Common myeloid progenitor, CD34-positive (primary cell): ENCODE measurements at regions not wholly inside any gene's neighbourhood (a gene's known extent, or its start where the extent isn't known, plus 50 kb on each side); places are given as distances from the start of the nearest gene placed in this dataset.

ENCODE experiments used
- CTCF ChIA-PET: fragments of 350-600 bp; sonication (Branson Sonifier 250); formaldehyde crosslinking; loops from one replicate; lab custom pipeline; 2021; ENCODE audit warnings: antibody characterized with exemption; lab: Charles Lee
- POLR2A ChIA-PET: fragments of 350-600 bp; sonication (Branson Sonifier 250); formaldehyde crosslinking; loops from one replicate; lab custom pipeline; 2021; ENCODE audit warnings: antibody characterized with exemption; lab: Charles Lee
- DNase-seq, 3 donors: peaks; one replicate each; pipeline versions ENCODE4 v3.0.0 to v3.0.0-alpha.2; 2013
- H3K27ac ChIP-seq, 2 experiments: 1 replicate in 1 of 2; 2 replicates in 1 of 2; pipeline ENCODE4 v1.7.0; 2013; ENCODE audit warnings: inconsistent platforms in 2 of 2, low read length in 2 of 2, mild to moderate bottlenecking in 2 of 2, low read depth in 1 of 2, moderate library complexity in 1 of 2; ENCODE audit not compliant: severe bottlenecking in 2 of 2, insufficient read depth in 1 of 2, poor library complexity in 1 of 2
- H3K27me3 ChIP-seq, 5 experiments: replicated peaks in 2 of 5; 1 replicate in 3 of 5; 2 replicates in 2 of 5; pipeline versions ENCODE4 v1.6.1 to v1.7.0; 2013; ENCODE audit warnings: low read length in 4 of 5, mild to moderate bottlenecking in 2 of 5, moderate library complexity in 2 of 5, inconsistent platforms in 1 of 5; ENCODE audit not compliant: insufficient read depth in 5 of 5, control insufficient read depth in 4 of 5
- H3K36me3 ChIP-seq, 4 experiments: 1 replicate in 2 of 4; 2 replicates in 2 of 4; pipeline versions ENCODE4 v1.6.1 to v1.7.0; 2013; ENCODE audit warnings: low read length in 3 of 4, control low read depth in 1 of 4, mild to moderate bottlenecking in 1 of 4; ENCODE audit not compliant: control insufficient read depth in 4 of 4, insufficient read depth in 4 of 4
- H3K4me1 ChIP-seq, 4 experiments: 1 replicate in 3 of 4; 2 replicates in 1 of 4; pipeline versions ENCODE4 v1.6.1 to v1.7.1; 2013; ENCODE audit warnings: low read length in 3 of 4, mild to moderate bottlenecking in 3 of 4, control low read depth in 1 of 4, inconsistent platforms in 1 of 4, moderate library complexity in 1 of 4; ENCODE audit not compliant: control insufficient read depth in 4 of 4, insufficient read depth in 4 of 4; ENCODE audit errors: control extremely low read depth in 1 of 4
- H3K4me3 ChIP-seq, 7 experiments: 1 replicate in 4 of 7; 2 replicates in 3 of 7; pipeline versions ENCODE4 v1.5.1 to v1.7.0; 2013; ENCODE audit warnings: mild to moderate bottlenecking in 7 of 7, low read length in 6 of 7, moderate library complexity in 6 of 7, inconsistent platforms in 2 of 7, low read depth in 2 of 7, control low read depth in 1 of 7; ENCODE audit not compliant: insufficient read depth in 4 of 7, control insufficient read depth in 1 of 7; ENCODE audit errors: extremely low read depth in 1 of 7
- H3K9me3 ChIP-seq, 5 experiments: 1 replicate in 4 of 5; 2 replicates in 1 of 5; pipeline versions ENCODE4 v1.6.1 to v1.7.1; 2013; ENCODE audit warnings: low read length in 4 of 5, mild to moderate bottlenecking in 2 of 5, inconsistent platforms in 1 of 5, low read depth in 1 of 5, moderate library complexity in 1 of 5; ENCODE audit not compliant: control insufficient read depth in 4 of 5, insufficient read depth in 2 of 5; ENCODE audit errors: control extremely low read depth in 1 of 5
- WGBS: methylation state at CpG from one replicate; pipeline ENCODE4 v1.1.5; 2013; ENCODE audit not compliant: insufficient coverage; 5-methylcytosine and 5-hydroxymethylcytosine counted together

GRCh38 chr9:86521977-86522376, 167.8 kb upstream of the TUT7 start:
- H3K27ac ChIP-seq, result no peak overlapping the region
- H3K9me3 ChIP-seq, result no peaks in the 10 kb centered on the region
- POLR2A ChIA-PET, result no interaction called here
- H3K27me3 ChIP-seq, result peaks cover 0 to 11% (median 0%) of the 10 kb centered on the region in 5 experiments
- DNase-seq, result no peak
- no peaks in the 10 kb centered on the region for H3K4me1 ChIP-seq
- 66% methylated on average over 4 of the region's 5 CpGs for WGBS
- no peaks in the 10 kb centered on the region for H3K36me3 ChIP-seq
- CTCF ChIA-PET, result no interaction called here
- no peak overlapping the region for H3K4me3 ChIP-seq

DNA sequence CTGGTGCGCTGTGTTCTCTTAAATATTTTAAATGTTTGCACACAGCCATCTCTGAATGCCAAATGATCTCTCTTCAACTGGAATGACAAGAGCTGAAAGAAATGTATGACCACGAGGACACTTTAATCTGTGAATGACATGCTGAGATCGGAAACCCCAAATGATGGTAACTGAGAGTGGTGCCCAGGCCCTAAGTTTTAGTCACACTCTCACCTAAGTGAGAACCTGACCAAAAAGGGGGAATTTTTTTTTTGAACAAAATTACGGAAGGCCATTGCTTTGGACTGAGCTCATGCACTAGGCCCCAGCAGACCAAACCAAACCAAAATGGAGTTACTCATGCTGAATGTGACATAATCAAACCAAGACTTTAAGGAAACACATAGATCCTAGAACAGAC, 167.1 kb upstream of the TUT7 start:
- Histone ChIP-seq H3K27ac (no peak overlapping the region), H3K4me3 (no peak overlapping the region), H3K36me3 (no peaks in the 10 kb centered on the region), H3K27me3 (peaks cover 0 to 8% (median 0%) of the 10 kb centered on the region in 5 experiments), H3K4me1 (no peaks in the 10 kb centered on the region), H3K9me3 (no peaks in the 10 kb centered on the region)
- CTCF ChIA-PET, result no interaction called here
- 83% methylated on average over 1 of the region's 4 CpGs for whole genome bisulfite sequencing
- no peak for DNase-seq
- POLR2A ChIA-PET, result no interaction called here

- H3K36me3 ChIP-seq, result no peaks in the 10 kb centered on the region
- no peak overlapping the region for H3K4me3 ChIP-seq
- ChIA-PET POLR2A (no interaction called here), CTCF (no interaction called here)
- H3K27ac ChIP-seq, result no peak overlapping the region
- no peak for DNase-seq
- H3K27me3 ChIP-seq, result peaks cover 0 to 12% (median 2%) of the 10 kb centered on the region in 5 experiments
- no peaks in the 10 kb centered on the region for H3K4me1 ChIP-seq
- no peaks in the 10 kb centered on the region for H3K9me3 ChIP-seq
Observed at GRCh38 chr9:86519066-86519615, 164.9 kb upstream of the TUT7 start.

GRCh38 chr9:86517475-86517874, 163.3 kb upstream of the TUT7 start:
- H3K4me1 ChIP-seq, result no peaks in the 10 kb centered on the region
- no CpG with 5 or more reads among the region's 1 CpG for WGBS
- H3K36me3 ChIP-seq, result no peaks in the 10 kb centered on the region
- no peak overlapping the region for H3K27ac ChIP-seq
- H3K4me3 ChIP-seq, result no peak overlapping the region
- peaks cover 0 to 12% (median 3%) of the 10 kb centered on the region in 5 experiments for H3K27me3 ChIP-seq
- no peak for DNase-seq
- no peaks in the 10 kb centered on the region for H3K9me3 ChIP-seq
- CTCF ChIA-PET, result no interaction called here
- POLR2A ChIA-PET, result no interaction called here

DNA sequence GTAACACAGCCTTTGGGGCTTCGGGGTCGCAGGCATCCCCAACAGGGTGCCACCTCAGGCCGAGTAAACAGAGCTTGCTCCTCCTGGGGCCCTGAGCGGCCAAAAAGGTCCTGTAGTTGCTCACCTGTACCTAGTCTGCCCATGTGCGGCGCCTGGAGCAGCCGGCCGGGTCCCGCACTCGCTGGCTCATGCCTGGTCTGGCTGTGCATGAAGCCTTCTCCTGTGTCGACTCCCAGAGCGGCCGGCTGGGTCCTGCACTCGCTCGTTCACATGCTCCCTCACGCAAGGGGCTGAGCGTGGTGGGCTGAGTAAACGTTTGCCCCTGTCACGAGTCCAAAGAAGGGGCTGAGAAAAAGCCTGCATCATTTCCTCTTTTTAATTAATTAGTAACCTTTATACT, 162.4 kb upstream of the TUT7 start:
- no peak overlapping the region for H3K4me3 ChIP-seq
- CTCF ChIA-PET, result no interaction called here
- no peaks in the 10 kb centered on the region for H3K4me1 ChIP-seq
- no peak for DNase-seq
- H3K9me3 ChIP-seq, result no peaks in the 10 kb centered on the region
- peaks cover 0 to 12% (median 6%) of the 10 kb centered on the region in 5 experiments for H3K27me3 ChIP-seq
- POLR2A ChIA-PET, result no interaction called here
- H3K36me3 ChIP-seq, result no peaks in the 10 kb centered on the region
- WGBS, result 90% methylated on average over 18 of the region's 19 CpGs
- H3K27ac ChIP-seq, result no peak overlapping the region

DNA sequence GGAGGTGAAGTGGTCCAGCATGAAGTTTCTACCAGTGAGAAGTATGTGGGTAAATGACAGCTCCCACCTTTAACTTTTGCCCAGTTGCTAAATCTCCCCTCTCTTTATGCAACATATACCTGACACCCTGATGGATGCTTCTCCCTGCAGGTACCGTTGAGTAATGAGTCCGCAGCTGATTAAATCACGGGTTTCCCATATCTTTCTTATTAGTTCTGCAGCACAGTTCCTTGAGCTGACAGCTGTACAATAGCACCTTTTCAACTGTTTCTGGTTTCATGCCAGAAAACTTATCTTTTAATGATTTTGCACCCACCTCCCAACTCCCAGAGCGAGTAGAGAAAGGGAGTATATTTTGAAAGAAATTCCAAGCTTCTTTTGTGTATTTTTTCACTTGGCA, 161.0 kb upstream of the TUT7 start:
- WGBS, result 93% methylated on average over 3 of the region's 4 CpGs
- DNase-seq, result no peak
- no peaks in the 10 kb centered on the region for H3K36me3 ChIP-seq
- H3K4me3 ChIP-seq, result no peak overlapping the region
- no peaks in the 10 kb centered on the region for H3K9me3 ChIP-seq
- CTCF ChIA-PET, result no interaction called here
- no peaks in the 10 kb centered on the region for H3K4me1 ChIP-seq
- POLR2A ChIA-PET, result no interaction called here
- H3K27ac ChIP-seq, result no peak overlapping the region
- H3K27me3 ChIP-seq, result peaks cover 0 to 12% (median 6%) of the 10 kb centered on the region in 5 experiments

GRCh38 chr9:86513429-86513828, 159.2 kb upstream of the TUT7 start:
- WGBS, result 100% methylated on average over 1 of the region's 2 CpGs
- CTCF ChIA-PET, result no interaction called here
- POLR2A ChIA-PET, result no interaction called here
- H3K27me3 ChIP-seq, result peaks cover 0 to 12% (median 6%) of the 10 kb centered on the region in 5 experiments
- H3K4me1 ChIP-seq, result no peaks in the 10 kb centered on the region
- DNase-seq, result no peak
- H3K36me3 ChIP-seq, result no peaks in the 10 kb centered on the region
- no peak overlapping the region for H3K4me3 ChIP-seq
- H3K9me3 ChIP-seq, result no peaks in the 10 kb centered on the region
- no peak overlapping the region for H3K27ac ChIP-seq
